ENCODE measurements at regions not wholly inside any gene's neighbourhood (a gene's known extent, or its start where the extent isn't known, plus 50 kb on each side); places are given as distances from the start of the nearest gene placed in this dataset.

DNA sequence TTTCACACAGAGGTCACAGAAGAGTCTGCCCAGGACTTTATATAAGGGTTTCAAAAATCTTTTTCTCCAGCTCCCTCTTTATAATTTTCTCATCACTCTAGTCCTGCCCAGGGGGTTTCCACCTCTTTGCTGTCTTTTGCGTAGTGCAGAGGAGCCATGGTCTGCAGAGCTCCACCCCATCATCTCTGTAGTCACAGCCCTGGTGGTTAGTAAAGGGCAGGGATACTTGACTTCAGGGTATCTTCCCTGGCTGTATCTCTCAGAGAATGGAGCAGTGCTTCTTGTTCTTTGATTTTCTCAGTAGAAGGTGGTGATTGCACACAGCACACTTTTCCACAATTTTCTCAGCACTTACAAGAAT, 900.6 kb upstream of the COX7C start:
- Histone ChIP-seq H2AFZ (ENCODE audit: low read length) (no peak overlapping the region), H3K4me3 (replicated peaks in 1 of 3; ENCODE audit: insufficient read depth in 1 of 3, low read depth in 2 of 3, low read length in 3 of 3) (no peak overlapping the region), H3K36me3 (replicated peaks in 1 of 2; ENCODE audit: control insufficient read depth in 1 of 2, insufficient read depth in 2 of 2, low read length in 2 of 2) (no peaks in the 10 kb centered on the region), H3K4me2 (ENCODE audit: low read depth, low read length) (no peak overlapping the region), H3K4me1 (ENCODE audit: insufficient read depth, low read length) (no peaks in the 10 kb centered on the region), H3K27me3 (ENCODE audit: control insufficient read depth in 1 of 2, insufficient read depth in 2 of 2, low read length in 2 of 2) (no peaks in the 10 kb centered on the region), H3K27ac (ENCODE audit: extremely low read length, insufficient read depth, low read length) (no peak overlapping the region), H4K20me1 (ENCODE audit: insufficient read depth, low read length) (no peaks in the 10 kb centered on the region), H3K9me3 (ENCODE audit: low read length) (no peaks in the 10 kb centered on the region), H3K79me2 (ENCODE audit: insufficient read depth, low read length) (no peaks in the 10 kb centered on the region), H3K9ac (ENCODE audit: insufficient read depth, low read depth, low read length) (no peak overlapping the region)
- ATAC-seq (no peak), DNase-seq (ENCODE audit: low spot score) (no peak), FAIRE-seq (no peak)
- intact Hi-C loops (cut with micrococcal nuclease; ENCODE audit: unreplicated experiment), result no loop called here
- ChIA-PET POLR2A (no interaction called here), CTCF (ENCODE audit: low intra/inter-chr PET ratio, low total read pairs) (no interaction called here)
- no TSS peak for BruUV-seq (replicated peaks)
- in situ Hi-C loops (cut with HindIII; ENCODE audit: extremely low pct_ligation_motif_present, low pct_unique_long_range_greater_than_20kb), result no loop called here
- WGBS (ENCODE audit: low lambda C conversion rate), result 23% methylated on average over 1 of the region's 1 CpG
- TF ChIP-seq THRA (CRISPR knock-in tag; IDR thresholded peaks at IDR 0.05; ENCODE audit: borderline replicate concordance), result no peak
- TF ChIP-seq POGZ (CRISPR knock-in tag; IDR thresholded peaks at IDR 0.05), result no peak
- TF ChIP-seq ZNF567 (CRISPR knock-in tag; IDR thresholded peaks at IDR 0.05; ENCODE audit: borderline replicate concordance), result no peak
- no peak for TF ChIP-seq ZNF280D (CRISPR knock-in tag; IDR thresholded peaks at IDR 0.05)
- no peak for TF ChIP-seq FOXA1 (IDR thresholded peaks at IDR 0.05)
- TF ChIP-seq FOXA1 (CRISPR knock-in tag; IDR thresholded peaks at IDR 0.05), result no peak
- TF ChIP-seq, protein P1, sequence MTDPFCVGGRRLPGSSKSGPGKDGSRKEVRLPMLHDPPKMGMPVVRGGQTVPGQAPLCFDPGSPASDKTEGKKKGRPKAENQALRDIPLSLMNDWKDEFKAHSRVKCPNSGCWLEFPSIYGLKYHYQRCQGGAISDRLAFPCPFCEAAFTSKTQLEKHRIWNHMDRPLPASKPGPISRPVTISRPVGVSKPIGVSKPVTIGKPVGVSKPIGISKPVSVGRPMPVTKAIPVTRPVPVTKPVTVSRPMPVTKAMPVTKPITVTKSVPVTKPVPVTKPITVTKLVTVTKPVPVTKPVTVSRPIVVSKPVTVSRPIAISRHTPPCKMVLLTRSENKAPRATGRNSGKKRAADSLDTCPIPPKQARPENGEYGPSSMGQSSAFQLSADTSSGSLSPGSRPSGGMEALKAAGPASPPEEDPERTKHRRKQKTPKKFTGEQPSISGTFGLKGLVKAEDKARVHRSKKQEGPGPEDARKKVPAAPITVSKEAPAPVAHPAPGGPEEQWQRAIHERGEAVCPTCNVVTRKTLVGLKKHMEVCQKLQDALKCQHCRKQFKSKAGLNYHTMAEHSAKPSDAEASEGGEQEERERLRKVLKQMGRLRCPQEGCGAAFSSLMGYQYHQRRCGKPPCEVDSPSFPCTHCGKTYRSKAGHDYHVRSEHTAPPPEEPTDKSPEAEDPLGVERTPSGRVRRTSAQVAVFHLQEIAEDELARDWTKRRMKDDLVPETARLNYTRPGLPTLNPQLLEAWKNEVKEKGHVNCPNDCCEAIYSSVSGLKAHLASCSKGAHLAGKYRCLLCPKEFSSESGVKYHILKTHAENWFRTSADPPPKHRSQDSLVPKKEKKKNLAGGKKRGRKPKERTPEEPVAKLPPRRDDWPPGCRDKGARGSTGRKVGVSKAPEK (CRISPR knock-in tag; IDR thresholded peaks at IDR 0.05; ENCODE audit: borderline replicate concordance), result no peak
- TF ChIP-seq MYNN (CRISPR knock-in tag; IDR thresholded peaks at IDR 0.05; ENCODE audit: low read depth), result no peak
- no peak for TF ChIP-seq BHLHE40 (IDR thresholded peaks at IDR 0.05; ENCODE audit: low read length)
- no peak for TF ChIP-seq ZFX (CRISPR knock-in tag; IDR thresholded peaks at IDR 0.05; ENCODE audit: low read depth)
- TF ChIP-seq NCOA5 (CRISPR knock-in tag; IDR thresholded peaks at IDR 0.05), result no peak
- TF ChIP-seq MED8 (CRISPR knock-in tag; IDR thresholded peaks at IDR 0.05; ENCODE audit: insufficient replicate concordance), result no peak
- TF ChIP-seq ZHX1 (CRISPR knock-in tag; IDR thresholded peaks at IDR 0.05; ENCODE audit: low read depth), result no peak
- no peak for TF ChIP-seq ZC3H13 (CRISPR knock-in tag; IDR thresholded peaks at IDR 0.05)
- TF ChIP-seq KAT2B (IDR thresholded peaks at IDR 0.05; ENCODE audit: borderline replicate concordance, low read depth, low read length), result no peak

Measured in HepG2 (cell line).